NCI-H1694 treated with DMSO at 0.1 percent for 48 hours (cell line): ENCODE measurements at regions not wholly inside any gene's neighbourhood (a gene's known extent, or its start where the extent isn't known, plus 50 kb on each side); places are given as distances from the start of the nearest gene placed in this dataset.
"Not testable (repeated sequence)": the region's sequence is repeated elsewhere in the genome, so short reads cannot be mapped to it uniquely, and the experiment has no call there.

Experiments
- DNase-seq: peaks from one replicate; lab custom pipeline; 2025; lab: John Stamatoyannopoulos, UW

GRCh38 chr4:66837279-66837922 lies 707.9 kb downstream of the CENPC start:
- DNase-seq: no peak

- DNase-seq: no peak
These were observed 716.0 kb downstream of the CENPC start for GRCh38 chr4:66829310-66829709.

GRCh38 chr4:66820681-66821080 lies 724.6 kb downstream of the CENPC start:
- DNase-seq: no peak

DNA sequence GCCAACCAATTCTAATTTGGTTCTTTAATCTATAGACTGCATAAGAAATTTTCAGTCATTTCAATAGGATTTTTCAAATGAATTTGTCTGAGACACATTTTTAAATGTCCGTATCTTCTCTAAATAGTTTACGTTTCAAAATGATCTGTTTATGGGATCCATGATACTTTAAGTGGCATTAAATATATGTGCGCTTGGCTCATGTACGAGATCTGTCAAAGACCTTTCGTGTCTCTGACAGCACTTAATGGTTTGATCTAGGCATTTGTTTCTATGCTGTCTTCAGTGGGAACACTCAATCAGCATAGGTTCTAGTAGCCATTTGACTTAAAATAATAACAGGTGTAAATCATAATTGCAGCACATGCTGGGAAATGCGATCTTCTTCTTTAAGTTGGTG lies 731.0 kb downstream of the CENPC start:
- no peak for DNase-seq

- no peak for DNase-seq
These were observed 739.7 kb downstream of the CENPC start for GRCh38 chr4:66805582-66805981.

- DNase-seq: no peak
These were observed 740.3 kb downstream of the CENPC start for GRCh38 chr4:66804979-66805378.

GRCh38 chr4:66797608-66798007 lies 747.7 kb downstream of the CENPC start:
- no peak for DNase-seq

DNA sequence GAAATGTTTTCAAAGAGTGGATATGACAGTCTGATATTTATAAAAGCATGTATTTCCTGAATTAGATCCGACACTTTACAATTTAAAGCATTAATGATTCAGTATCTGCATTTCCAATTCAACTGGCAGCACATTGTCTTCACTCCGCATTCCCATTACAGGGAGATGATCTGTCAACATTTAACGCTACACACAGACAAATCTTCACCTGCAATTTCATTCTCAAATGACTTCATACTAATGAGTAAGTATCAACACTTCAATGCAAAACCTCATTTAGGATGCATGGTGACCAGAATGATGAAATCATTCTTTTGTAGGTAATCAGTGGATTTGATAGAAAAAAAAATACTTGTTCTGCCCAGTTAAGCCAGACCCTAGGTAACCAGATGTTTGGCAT lies 749.6 kb downstream of the CENPC start:
- no peak for DNase-seq

DNA sequence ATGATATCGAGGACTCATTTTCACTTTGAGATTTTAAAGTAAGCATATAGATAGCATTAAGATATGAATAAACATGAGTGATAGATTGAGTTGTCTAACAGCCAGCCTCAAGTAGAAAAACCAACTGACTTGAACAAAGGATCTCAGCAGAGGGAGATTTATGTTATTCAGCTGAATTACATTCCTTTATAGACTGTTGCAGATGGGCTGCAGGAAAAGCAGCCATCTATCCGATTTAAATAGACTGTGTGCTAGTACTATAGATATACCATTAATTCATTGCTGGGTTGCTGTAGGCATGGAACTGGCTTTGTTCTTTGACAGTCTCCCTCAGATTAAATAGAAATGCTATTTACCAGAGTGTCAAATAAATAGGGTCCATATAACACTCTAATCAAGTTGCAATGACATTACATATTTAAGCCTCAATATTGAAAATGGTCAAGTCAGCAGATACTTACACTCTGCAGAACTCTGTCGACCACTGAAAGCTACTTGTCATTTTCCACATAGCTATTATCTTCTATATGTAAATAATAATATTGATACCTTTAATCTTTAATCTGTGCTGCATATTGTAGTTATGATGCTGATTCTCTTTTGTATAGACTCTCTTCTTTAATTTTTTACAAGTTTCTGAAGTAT lies 750.8 kb downstream of the CENPC start:
- no peak for DNase-seq

GRCh38 chr4:66791686-66792085 lies 753.6 kb downstream of the CENPC start:
- DNase-seq: no peak

- DNase-seq: no peak
These were observed 759.8 kb downstream of the CENPC start for GRCh38 chr4:66785479-66785878.

GRCh38 chr4:66782751-66783150 lies 762.6 kb downstream of the CENPC start:
- DNase-seq: not testable (repeated sequence)

DNA sequence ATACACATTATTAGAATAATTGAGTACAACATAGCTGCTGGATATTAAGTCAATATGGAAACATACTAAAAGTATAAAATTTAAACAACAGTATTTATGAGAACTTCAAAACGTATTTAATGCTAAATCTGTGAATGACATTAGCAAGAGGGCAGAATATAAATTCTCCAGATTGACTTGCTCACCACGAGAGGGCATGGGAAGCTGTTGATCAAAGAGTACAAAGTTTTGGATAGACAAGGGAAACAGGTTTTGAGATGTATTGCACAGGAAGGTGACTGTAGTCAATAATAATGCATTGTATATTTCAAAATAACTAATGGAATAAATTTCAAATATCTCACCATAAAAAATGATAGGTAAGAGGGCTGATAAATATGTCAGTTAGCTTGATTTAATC lies 768.2 kb downstream of the CENPC start:
- no peak for DNase-seq

- no peak for DNase-seq
These were observed 775.9 kb downstream of the CENPC start for GRCh38 chr4:66769441-66769840.

DNA sequence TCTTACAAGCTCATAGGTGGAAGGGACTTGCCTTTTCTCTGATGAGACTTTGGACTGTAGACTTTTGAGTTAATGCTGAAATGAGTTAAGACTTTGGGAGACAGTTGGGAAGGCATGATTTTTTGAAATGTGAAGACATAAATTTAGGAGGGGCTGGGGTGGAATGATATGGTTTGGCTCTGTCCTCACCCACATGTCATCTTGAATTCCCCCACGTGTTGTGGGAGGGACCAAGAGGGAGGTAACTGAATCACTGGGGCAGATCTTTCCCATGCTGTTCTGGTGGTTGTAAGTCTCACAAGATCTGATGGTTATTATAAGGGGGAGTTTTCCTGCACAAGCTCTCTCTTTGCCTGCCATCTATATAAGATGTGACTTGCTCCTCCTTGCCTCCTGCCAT lies 777.9 kb downstream of the CENPC start:
- DNase-seq: no peak

GRCh38 chr4:66766557-66766956 lies 778.7 kb downstream of the CENPC start:
- no peak for DNase-seq

DNA sequence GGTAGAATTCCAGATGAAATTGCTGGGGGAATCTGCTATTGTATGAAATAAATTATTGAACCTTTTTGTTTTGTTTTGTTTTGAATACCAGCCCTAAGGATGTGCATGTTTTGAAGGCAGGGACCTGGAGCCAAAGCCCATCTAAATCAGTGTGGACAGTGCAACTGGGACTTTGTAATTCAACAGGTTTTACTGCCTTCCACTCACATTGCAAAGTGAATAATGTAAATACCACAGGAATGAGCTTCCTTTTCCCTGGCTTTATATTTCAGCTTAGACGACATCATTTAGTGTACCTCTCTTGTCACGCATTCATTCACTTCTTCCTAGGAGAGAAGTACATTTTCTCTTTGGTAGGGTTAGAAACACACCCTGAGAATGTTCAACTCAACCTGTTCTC lies 795.0 kb downstream of the CENPC start:
- no peak for DNase-seq

- not testable (repeated sequence) for DNase-seq
These were observed 798.4 kb downstream of the CENPC start for GRCh38 chr4:66746918-66747317.

- no peak for DNase-seq
These were observed 804.2 kb downstream of the CENPC start for GRCh38 chr4:66741081-66741480.

- DNase-seq: no peak
These were observed 808.7 kb downstream of the CENPC start for GRCh38 chr4:66736606-66737005.

DNA sequence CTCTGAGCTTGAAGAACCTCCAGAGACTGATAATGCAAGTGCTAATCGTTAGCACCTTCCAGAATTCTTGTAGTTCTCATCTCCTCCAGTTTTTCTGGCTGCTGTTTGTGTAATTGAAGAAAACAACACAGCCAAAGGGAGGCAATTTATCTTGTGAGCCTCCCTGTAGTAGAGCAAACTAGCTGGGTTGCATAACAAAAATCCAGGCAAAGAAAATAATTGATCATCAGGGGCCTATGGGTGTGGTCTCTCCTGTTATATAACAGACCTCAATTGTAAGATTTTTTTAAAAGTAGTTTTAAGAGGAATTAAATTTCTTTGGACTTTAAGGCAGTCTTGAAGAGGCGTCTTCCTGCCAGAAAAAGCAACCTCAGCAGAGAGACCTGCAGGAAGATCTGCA lies 817.0 kb downstream of the CENPC start:
- DNase-seq: no peak

GRCh38 chr4:66712301-66712921 lies 832.9 kb downstream of the CENPC start:
- DNase-seq: not testable (repeated sequence)

DNA sequence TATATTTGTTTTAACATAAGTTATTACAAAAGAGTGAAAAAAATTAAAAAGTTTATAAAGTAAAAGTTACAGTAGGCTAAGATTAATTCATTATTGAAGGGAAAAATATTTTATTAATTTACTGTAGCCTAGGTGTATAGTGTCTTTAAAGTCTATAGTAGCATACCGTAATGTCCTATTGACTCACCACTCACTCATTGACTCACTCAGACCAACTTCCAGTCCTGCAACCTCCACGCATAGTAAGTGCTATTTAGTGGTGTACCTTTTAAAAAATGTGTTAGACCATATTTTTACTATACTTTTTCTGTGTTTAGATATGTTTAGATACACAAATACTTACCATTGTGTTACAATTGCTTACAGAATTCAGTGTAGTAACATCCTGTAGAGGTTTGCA lies 841.1 kb downstream of the CENPC start:
- DNase-seq: no peak

DNA sequence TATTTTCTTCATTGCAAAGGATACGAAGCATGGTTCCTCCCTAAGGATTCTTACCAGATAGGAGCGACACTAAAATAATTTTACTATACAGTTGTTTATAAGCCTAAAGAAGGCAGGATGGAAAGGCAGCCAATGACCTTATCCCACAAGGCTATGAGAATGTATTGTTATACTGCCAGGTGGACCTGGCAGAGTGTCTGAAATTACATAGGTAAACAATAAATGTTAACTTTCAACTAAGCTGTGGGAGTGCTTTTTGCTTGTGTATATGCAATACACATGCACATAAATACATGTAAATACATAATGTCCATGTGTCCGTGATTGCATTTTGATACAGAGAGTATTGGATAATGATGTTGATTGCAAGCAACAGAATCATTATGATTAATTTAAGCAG lies 850.6 kb downstream of the CENPC start:
- DNase-seq: no peak
